ENCODE measurements at regions not wholly inside any gene's neighbourhood (a gene's known extent, or its start where the extent isn't known, plus 50 kb on each side); places are given as distances from the start of the nearest gene placed in this dataset.

DNA sequence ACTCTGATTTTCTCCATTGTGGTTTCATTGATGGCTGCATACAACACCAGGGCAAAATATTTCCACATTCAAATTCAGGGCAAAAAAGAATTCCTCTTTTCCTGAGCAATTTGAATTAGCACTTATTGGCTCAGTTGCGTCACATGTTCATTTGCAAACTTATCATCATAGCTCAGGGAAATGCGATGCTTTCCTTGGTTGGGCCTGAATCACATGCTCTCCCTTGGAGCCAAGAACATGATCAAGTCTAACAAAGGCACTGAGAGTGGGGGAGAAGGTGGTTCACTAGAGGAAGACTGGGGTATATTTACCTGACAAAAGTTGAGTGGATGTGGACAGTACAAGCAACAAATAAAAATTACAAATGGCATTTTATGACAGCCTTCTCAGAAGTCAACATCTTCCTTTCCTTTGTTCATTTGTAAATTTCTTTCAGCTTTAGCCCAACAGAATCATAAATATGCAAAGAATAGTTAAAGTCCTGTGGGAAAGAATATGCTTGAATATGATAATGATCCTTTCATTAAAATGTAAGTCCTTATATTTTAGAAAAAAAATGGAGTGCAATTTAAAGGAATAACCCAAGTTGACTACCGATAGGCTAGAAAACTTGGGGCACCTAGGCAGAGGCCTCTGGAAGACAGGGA is 277.2 kb downstream of the NEDD1 start:
- TF ChIP-seq CTCF (IDR thresholded peaks at IDR 0.05; ENCODE audit: low read depth, low read length, poor library complexity, severe bottlenecking), result no peak
- TF ChIP-seq EZH2phosphoT487 (IDR thresholded peaks at IDR 0.05; ENCODE audit: borderline replicate concordance, low read length), result no peak

All from DOHH2 (cell line).